Lung (tissue), 11 donors: ENCODE measurements at regions not wholly inside any gene's neighbourhood (a gene's known extent, or its start where the extent isn't known, plus 50 kb on each side); places are given as distances from the start of the nearest gene placed in this dataset.

Experiments used
- ATAC-seq: fragments of 200-7000 bp; cut with Tn5 transposase; one replicate; pipeline ENCODE4 v1.9.1; 2020; ENCODE audit warnings: moderate number of reproducible peaks; ENCODE audit not compliant: insufficient read depth, low FRiP score
- DNase-seq, 3 donors: peaks; one replicate each; pipeline ENCODE4 v3.0.0-alpha.2; 2013 to 2017
- H3K27ac ChIP-seq, 2 donors: one replicate each; pipeline ENCODE4 v1.5.1; 2013; ENCODE audit warnings: mild to moderate bottlenecking in 2 of 2, moderate library complexity in 2 of 2, control low read depth in 1 of 2, inconsistent platforms in 1 of 2, low read depth in 1 of 2, low read length in 1 of 2
- H3K27me3 ChIP-seq, 3 donors: one replicate each; pipeline ENCODE4 v1.5.1; 2013; ENCODE audit warnings: low read length in 2 of 3; ENCODE audit not compliant: control insufficient read depth in 3 of 3, insufficient read depth in 3 of 3
- H3K36me3 ChIP-seq, 4 donors: one replicate each; pipeline ENCODE4 v1.5.1; 2013; ENCODE audit warnings: low read length in 4 of 4, mild to moderate bottlenecking in 1 of 4, moderate library complexity in 1 of 4; ENCODE audit not compliant: control insufficient read depth in 4 of 4, insufficient read depth in 4 of 4
- H3K4me1 ChIP-seq, 5 donors: one replicate each; pipeline ENCODE4 v1.5.1; 2013; ENCODE audit warnings: low read length in 5 of 5, mild to moderate bottlenecking in 2 of 5, moderate library complexity in 1 of 5; ENCODE audit not compliant: control insufficient read depth in 5 of 5, insufficient read depth in 5 of 5
- H3K4me3 ChIP-seq: one replicate; pipeline ENCODE4 v1.5.1; 2013; ENCODE audit warnings: mild to moderate bottlenecking, control low read depth, moderate library complexity
- H3K9ac ChIP-seq, 2 donors: one replicate each; pipeline ENCODE4 v1.5.1; 2013; ENCODE audit warnings: low read length in 2 of 2, control low read depth in 1 of 2; ENCODE audit not compliant: insufficient read depth in 1 of 2
- H3K9me3 ChIP-seq, 4 donors: one replicate each; pipeline ENCODE4 v1.5.1; 2013; ENCODE audit warnings: low read length in 3 of 4, mild to moderate bottlenecking in 1 of 4, moderate library complexity in 1 of 4; ENCODE audit not compliant: control insufficient read depth in 4 of 4, insufficient read depth in 3 of 4
- WGBS, 2 donors: extraction: QIAGEN DNeasy Blood & Tissue Kit; methylation state at CpG; one replicate each; pipeline ENCODE4 v1.1.7; 2013; 5-methylcytosine and 5-hydroxymethylcytosine counted together
- TF ChIP-seq, protein P1 (sequence below): IDR thresholded peaks from 2 replicates; pipeline ENCODE4 v1.5.1; 2012; ENCODE audit warnings: mild to moderate bottlenecking; ENCODE audit errors: control extremely low read depth, extremely low read depth
- donor health status: control.
- donor health status: control.
- donor health status: Bipolar disorder and iron deficiency.
- donor health status: healthy.
- donor health status: DM: yes; HTN: yes; CAD: no.

DNA sequence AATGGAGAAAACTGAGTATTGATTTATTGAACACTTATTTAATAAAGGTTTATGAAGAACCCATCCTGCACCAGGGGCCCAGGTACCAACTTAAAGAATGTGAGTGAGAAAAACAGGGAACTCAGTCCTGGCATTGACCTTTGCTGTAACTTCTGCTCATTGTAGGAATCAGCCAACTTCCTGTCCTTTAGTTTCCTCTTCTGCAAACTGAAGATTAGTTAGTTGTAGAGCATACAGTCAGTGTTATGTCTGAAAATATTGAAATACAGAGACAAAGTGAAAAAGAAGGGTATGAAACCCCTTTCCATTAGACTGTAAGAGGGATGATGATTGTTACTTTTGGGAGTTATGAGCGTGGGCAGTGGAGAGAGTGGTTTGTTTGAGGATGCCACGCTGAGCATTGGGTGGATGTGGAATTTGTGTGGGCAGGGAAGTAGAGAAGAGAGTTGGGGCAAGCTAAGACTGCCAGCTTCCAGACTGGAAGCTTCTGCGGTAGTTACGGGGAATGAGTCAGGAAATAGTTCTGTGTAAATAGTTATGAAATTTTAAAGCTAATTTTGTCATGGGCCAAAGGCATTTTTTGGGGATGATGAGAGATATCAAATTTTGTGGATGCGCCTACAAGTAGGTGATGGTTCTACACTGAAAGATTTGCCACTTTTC, 89.2 kb downstream of the GPR88 start:
- Histone ChIP-seq H3K4me1 (peaks cover 0 to 34% (median 4%) of the 10 kb centered on the region in 5 donors), H3K4me3 (no peak overlapping the region), H3K36me3 (no peaks in the 10 kb centered on the region), H3K9me3 (no peaks in the 10 kb centered on the region), H3K9ac (no peak overlapping the region), H3K27ac (no peak overlapping the region), H3K27me3 (no peaks in the 10 kb centered on the region)
- DNase-seq (no peak), ATAC-seq (peak; percentile 1)
- TF ChIP-seq, protein P1, sequence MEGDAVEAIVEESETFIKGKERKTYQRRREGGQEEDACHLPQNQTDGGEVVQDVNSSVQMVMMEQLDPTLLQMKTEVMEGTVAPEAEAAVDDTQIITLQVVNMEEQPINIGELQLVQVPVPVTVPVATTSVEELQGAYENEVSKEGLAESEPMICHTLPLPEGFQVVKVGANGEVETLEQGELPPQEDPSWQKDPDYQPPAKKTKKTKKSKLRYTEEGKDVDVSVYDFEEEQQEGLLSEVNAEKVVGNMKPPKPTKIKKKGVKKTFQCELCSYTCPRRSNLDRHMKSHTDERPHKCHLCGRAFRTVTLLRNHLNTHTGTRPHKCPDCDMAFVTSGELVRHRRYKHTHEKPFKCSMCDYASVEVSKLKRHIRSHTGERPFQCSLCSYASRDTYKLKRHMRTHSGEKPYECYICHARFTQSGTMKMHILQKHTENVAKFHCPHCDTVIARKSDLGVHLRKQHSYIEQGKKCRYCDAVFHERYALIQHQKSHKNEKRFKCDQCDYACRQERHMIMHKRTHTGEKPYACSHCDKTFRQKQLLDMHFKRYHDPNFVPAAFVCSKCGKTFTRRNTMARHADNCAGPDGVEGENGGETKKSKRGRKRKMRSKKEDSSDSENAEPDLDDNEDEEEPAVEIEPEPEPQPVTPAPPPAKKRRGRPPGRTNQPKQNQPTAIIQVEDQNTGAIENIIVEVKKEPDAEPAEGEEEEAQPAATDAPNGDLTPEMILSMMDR = no peak
- WGBS, 2 donors = 37 to 57% methylated on average over 5 of the region's 5 CpGs

DNA sequence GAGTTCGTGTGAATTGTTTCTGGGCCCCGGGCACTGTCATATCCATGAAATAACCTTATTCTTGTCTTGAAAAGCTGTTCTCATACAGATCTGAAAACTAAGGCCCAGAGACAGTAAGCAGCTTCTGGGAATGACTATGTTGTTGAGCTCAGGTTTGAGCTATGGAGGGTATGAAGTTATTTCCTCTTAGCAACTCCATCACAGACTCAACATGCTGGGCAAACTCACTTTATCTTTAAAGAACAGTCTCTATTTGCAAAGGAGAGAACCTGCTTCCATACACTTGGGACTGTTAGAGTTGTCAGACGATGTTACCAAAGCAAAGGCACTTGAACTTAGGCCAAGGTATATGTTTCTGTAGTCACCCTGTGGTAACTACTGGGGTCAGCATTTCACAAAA, 90.0 kb downstream of the GPR88 start:
- no peak overlapping the region for H3K27ac ChIP-seq
- ATAC-seq = no peak

DNA sequence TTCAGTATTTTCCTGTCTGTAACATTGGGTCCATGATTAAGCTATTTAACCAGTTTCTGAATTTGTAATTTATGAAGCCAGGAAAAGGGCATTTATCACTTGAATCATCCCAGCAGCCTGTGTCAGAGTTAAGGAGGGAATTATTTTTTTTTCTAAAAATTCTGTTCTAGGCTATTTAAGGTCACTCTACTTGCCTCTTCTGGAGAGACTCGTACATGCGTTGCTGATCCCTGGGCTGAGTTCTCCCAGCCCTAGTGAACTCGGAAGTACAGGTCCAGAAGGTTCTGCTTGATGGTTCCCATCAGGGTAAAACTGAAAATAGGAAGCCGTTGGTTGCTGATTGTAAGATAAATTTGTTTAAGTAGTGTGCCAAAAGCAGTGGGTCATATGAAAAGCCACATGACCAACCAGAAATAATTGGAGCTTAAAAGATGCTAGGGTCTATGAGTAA, 90.7 kb downstream of the GPR88 start:
- H3K36me3 ChIP-seq = no peaks in the 10 kb centered on the region
- peaks cover 0 to 22% (median 1%) of the 10 kb centered on the region in 5 donors for H3K4me1 ChIP-seq
- H3K9me3 ChIP-seq = no peaks in the 10 kb centered on the region
- H3K27ac ChIP-seq = no peak overlapping the region
- DNase-seq (no peak), ATAC-seq (no peak)
- whole genome bisulfite sequencing, 2 donors = 29 to 45% methylated on average over 4 of the region's 4 CpGs
- TF ChIP-seq, protein P1 = no peak
- H3K9ac ChIP-seq = no peak overlapping the region
- no peaks in the 10 kb centered on the region for H3K27me3 ChIP-seq
- H3K4me3 ChIP-seq = no peak overlapping the region

More for the DNA sequence above, 90.0 kb downstream of the GPR88 start:
- Histone ChIP-seq H3K36me3 (no peaks in the 10 kb centered on the region), H3K4me3 (no peak overlapping the region), H3K4me1 (peaks cover 0 to 26% (median 1%) of the 10 kb centered on the region in 5 donors), H3K27me3 (no peaks in the 10 kb centered on the region), H3K9ac (no peak overlapping the region), H3K9me3 (no peaks in the 10 kb centered on the region)
- WGBS, 2 donors = 88 to 92% methylated on average over 3 of the region's 3 CpGs
- TF ChIP-seq, protein P1 = no peak
- DNase-seq = no peak

DNA sequence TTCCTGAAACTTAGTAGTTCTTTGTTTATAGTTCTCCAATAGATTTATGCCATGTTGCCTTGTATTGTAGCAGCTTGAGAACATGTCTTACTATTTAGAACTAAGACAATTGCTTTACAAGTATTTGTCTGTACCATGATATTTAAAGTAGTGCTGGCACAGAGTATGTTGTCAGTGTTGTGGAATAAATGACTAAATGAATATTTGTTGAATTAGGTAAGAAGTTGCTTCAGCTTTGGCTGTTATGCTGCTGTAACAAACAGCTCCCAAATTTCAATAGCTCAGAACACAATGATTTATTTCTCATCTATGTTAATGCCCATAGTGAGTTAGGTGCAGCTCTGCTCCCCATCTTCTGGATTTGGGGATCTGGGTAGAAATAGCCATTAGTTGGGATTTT, 90.2 kb upstream of the VCAM1 start:
- no peaks in the 10 kb centered on the region for H3K27me3 ChIP-seq

More for the DNA sequence above, 90.2 kb upstream of the VCAM1 start:
- Histone ChIP-seq H3K4me3 (no peak overlapping the region), H3K4me1 (peaks cover 0 to 22% (median 1%) of the 10 kb centered on the region in 5 donors), H3K9me3 (no peaks in the 10 kb centered on the region), H3K9ac (no peak overlapping the region), H3K27ac (no peak overlapping the region), H3K36me3 (no peaks in the 10 kb centered on the region)
- TF ChIP-seq, protein P1 = no peak
- ATAC-seq = no peak
- no peak for DNase-seq
